HG02973 (cell line): ENCODE measurements at regions not wholly inside any gene's neighbourhood (a gene's known extent, or its start where the extent isn't known, plus 50 kb on each side); places are given as distances from the start of the nearest gene placed in this dataset.

ENCODE experiments used
- ATAC-seq: cut with Tn5 transposase; IDR thresholded peaks from one replicate; pipeline ENCODE4 v1.9.1; 2021; ENCODE audit warnings: moderate library complexity; ENCODE audit not compliant: unreplicated experiment

GRCh38 chr1:60470246-60470645 lies 396.7 kb upstream of the C1orf87 start:
- ATAC-seq, result no peak

DNA sequence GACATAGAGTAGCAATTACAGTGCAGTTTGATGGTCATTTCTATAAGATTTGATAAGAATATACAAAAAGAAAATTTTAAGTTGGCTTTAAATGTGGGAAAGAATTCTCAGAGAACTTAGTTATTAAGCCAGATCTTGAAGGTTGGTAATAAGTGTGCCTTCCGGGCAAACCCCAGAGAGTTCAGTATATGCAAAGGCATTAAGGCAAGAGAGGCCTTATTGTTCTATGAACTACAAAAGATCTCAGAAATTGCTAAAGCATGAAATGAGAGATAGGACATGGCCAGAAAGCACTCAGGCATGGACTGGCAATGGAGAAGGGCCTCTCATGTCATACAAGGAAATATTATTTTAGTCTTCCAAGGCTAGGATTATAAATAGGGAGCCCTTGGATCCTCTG lies 390.2 kb upstream of the C1orf87 start:
- no peak for ATAC-seq

DNA sequence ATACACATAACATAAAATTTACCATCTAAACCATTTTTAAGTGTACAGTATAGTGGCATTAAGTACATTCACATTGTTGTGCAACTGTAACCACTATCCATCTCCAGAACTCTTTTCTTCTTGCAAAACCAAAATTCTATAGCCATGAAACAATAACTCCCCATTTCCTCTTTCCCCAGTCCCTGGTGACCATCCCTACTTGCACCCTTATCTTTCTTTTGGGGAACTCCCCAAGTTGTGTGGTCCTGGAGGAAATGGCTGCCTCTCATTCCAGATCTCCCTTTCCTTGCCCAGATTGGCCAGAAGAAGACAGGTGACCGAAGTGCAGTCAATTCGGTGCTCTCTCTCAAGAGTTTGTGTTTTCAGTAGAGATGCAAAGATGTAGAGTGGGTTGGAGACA lies 389.6 kb upstream of the C1orf87 start:
- no peak for ATAC-seq

DNA sequence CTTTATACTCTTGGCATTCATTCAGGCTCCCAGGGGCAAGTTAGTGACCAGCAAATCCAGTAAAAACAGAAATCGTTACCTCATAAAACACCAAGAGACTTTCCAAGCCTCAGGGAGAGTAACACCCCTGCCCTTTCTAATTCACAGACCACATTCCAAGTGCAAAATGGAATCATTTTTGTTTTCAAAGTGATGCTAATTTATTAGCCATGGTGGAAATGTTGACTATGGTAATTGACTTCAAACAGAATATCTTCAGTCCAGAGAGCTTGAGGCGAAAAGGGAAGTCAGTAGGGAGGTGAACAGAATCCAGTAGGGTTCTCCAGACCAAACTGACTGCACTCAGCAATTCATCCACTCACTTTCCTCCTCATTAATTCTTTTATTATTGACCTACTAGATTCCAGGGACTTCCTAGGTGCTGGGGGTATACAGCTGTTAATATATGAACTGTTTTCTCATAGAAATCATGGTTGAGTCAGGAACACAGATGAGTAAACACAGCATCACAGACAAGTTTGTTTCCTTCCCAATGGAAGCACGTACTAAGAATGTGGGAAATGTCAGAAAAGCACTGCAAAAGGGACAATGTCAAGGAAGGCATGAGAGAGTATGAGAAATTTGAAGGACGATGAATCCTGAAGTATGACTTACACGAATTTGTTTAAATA lies 388.5 kb upstream of the C1orf87 start:
- no peak for ATAC-seq

- ATAC-seq, result no peak
Observed at GRCh38 chr1:60458111-60458510, 384.5 kb upstream of the C1orf87 start.

DNA sequence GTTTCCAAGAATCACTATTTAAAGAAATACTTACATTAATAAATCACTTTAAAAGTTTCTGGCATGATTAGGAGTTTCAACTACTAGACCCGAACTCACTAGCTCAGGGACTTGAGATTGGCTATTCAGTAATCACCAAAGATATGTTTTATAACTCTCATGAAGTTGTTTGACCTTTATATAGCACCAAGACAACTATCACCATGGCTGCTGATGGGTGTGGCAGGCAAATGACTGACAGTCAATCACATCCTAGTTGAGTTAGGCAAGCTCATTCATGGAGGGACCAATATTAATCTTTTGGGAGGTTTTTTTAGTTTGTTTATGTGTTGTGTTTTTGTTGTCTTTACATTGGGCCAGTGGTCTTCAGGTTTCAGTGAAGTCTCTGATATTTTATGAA lies 376.3 kb upstream of the C1orf87 start:
- ATAC-seq, result no peak

DNA sequence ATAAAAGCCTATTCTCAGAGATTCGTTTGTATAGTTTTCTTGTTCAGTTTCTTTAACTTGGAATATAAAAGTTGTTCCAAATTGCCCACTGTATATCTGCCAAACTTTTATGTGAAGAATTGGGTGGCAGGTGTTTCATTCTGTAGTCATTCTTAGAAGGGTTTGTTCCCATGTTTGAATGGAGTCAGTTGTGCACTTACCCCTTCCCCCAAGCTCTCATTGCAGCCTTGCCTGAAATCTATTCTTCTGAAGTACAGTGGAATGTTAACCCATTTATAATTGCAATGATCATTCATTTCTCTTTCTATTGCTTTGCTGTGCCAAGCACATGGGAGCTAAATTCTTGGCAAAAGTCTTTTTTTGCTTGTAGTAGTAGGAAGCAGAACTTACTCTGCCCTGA lies 375.3 kb upstream of the C1orf87 start:
- ATAC-seq, result no peak

- ATAC-seq, result no peak
Observed at GRCh38 chr1:60444680-60445079, 371.1 kb upstream of the C1orf87 start.

DNA sequence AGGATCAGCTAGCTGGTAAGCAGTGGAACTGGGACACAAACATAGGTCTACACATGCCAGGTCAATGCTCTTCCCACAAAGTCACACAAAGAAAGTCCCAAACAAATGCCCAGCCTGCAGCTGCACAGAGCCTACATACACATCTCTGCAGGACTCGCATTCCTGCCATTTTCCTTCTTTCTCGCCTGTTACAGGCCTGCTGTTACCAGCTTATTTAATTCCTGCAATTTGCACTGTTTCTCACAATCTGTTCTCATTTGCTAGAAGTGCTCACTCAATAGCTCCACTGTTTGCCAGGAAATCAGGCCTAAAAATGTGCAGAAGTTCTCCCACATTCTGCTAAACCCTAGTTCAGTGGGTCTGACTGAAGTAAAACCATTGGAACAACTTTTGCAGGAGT lies 362.6 kb upstream of the C1orf87 start:
- no peak for ATAC-seq

DNA sequence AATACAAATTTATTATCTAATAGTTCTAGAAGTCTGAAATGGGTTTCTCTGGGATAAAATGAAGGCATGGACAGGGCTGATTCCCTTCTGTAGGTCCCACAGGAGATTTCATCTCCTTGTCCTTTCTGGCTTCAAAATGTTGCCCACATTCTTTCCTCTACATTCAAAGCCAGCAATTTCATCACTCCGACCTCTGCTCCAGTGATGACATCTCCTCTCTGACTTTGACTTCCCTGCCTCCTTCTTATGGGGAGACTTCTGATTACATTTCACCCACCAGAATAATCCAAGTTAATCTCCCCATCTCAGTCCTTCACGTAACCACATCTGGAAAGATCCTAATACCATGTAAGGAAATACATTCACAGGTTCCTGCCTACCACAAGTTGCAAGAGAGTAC lies 358.0 kb upstream of the C1orf87 start:
- ATAC-seq, result no peak

GRCh38 chr1:60430375-60430774 lies 356.8 kb upstream of the C1orf87 start:
- ATAC-seq, result no peak

DNA sequence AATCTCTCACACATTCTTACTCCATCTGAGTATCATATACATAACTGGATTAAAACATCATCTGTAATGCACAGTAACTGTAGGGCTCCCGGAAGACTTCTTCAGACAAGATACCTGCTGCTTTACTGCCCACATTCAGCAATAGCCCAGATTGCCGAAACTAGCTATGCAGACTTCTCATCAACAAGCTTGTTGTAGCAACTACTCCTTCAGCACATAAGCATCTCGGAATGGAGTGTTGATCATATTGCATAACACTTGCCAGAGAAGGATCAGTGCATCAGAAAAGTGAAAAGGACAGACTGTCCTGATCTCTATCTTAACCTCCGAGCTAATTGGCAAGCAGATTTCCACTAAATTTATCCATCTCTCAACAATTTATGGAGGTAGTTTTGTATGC lies 354.6 kb upstream of the C1orf87 start:
- ATAC-seq, result no peak

GRCh38 chr1:60427701-60428100 lies 354.1 kb upstream of the C1orf87 start:
- no peak for ATAC-seq

DNA sequence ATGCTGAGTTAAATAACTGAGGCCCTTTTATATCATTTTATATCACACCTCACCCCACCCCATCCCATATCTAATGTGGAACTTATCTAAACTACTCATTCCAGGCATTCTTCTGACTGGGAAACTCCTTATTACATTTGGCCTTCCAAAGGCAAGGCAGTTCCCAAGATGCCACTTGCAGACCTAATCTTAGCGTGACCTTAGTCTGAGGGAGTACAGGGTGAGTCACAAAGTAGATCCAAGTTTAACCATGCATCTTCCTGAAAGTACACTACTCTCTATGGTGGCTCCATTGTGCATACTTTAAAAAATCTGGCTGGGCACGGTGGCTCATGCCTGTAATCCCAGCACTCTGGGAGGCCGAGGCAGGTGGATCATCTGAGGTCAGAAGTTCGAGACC lies 353.6 kb upstream of the C1orf87 start:
- ATAC-seq, result no peak

DNA sequence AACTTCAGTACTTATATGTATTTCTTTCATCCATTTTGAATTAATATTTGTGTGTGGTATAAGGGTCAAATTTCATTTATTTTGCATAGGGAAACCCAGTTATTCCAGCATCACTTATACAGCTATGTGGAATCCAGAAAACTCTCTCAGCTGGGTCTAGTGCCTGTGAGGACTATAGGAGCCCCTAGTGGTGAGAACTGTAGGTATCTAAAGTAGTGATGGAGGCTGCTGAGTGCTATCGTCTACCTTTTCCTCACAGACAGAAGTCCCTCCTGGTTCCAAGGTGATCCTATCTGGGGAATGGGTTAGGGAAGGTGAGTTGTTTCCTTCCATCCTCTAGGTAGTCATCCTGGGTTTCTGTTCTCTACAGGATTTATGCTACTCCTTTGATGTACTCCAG lies 352.0 kb upstream of the C1orf87 start:
- no peak for ATAC-seq

DNA sequence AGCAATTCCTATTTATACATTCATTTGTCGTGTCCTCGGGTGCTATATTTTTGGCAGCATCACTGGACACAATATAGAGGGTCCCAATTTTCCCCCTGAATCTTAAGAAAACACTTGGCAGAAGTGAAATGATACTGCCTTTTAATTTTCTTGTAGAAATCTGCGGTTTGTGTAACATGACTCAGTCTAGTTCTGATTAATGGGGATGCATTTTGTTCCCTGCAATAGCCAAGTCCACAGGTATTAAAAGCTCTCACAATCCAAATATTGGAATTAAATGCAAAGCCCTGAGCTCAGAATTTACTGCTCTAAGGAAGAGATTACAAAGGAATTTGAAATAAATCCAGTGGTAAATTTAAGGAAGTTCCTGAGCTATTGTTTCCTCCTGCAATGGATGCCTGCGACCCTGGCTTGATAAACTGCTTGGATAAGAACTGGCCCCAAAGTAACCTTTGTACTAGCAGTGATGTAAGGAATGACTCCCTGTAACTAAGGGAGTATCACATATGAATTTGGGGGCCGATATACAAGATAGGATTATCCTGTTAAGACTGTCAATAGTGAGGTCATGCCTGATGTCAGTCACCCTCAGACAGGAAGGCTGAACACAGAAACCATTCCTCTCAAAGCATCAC lies 349.7 kb upstream of the C1orf87 start:
- no peak for ATAC-seq

- no peak for ATAC-seq
Observed at GRCh38 chr1:60421965-60422364, 348.4 kb upstream of the C1orf87 start.

DNA sequence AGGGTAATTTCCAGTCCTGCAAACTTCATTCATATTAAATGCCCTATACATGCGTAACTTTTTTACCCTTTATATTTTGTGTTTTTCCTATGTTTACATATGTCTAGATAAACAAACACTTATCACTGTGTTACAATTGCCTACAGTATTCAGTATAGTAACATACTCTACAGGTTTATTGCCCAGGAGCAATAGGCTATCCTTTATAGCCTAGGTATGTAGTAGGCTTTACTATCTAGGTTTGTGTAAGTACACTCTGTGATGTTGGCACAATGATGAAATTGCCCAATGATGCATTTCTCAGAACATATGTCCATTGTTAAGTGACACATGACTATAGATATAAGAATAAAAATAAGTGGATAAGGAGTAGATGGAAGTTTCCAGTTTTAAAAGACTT lies 345.5 kb upstream of the C1orf87 start:
- no peak for ATAC-seq

DNA sequence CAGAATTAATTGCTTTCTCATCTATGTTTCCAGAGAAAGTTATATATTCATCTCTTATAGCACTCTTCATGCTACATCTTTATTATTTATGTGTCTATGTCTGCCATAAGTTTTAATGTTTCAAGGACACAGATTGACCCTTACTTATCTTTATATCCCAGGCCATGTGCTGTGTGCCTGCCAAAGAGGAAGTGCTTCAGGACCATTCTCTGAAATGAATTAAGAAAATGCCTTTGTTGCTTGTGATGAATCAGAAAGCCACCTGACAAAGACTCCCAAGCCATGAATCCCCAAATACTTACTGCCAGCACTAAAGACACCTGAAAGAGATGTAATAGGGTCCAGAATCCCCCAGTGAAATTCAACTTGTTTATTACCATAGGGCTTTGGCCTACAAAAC lies 342.1 kb upstream of the C1orf87 start:
- ATAC-seq, result no peak

- no peak for ATAC-seq
Observed at GRCh38 chr1:60413091-60413490, 339.5 kb upstream of the C1orf87 start.

GRCh38 chr1:60411591-60411990 lies 338.0 kb upstream of the C1orf87 start:
- no peak for ATAC-seq

DNA sequence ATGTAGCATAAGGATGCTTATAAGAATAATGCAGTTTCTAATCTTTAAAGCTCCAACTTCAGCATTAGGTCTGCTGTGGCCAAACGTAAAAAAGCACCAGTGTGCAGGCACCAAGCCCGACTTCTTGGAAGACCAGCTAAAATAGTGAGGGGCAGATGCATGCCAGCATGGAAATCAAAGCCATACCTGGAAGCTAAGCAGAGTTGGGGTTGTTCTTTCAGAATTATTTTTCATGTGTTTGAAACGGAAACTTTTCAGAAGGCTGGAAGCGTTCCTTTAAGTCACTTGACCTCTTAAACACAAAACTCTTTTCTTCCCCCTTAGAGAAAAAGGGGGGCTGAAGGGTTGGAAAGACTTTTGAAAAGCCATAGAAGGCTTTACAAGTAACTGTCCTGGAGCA lies 329.2 kb upstream of the C1orf87 start:
- ATAC-seq, result no peak

- no peak for ATAC-seq
Observed at GRCh38 chr1:60402216-60402615, 328.6 kb upstream of the C1orf87 start.
